Activated naive CD4-positive, alpha-beta T cell treated with anti-CD3 and anti-CD28 coated beads for 36 hours (primary cell): ENCODE measurements at regions not wholly inside any gene's neighbourhood (a gene's known extent, or its start where the extent isn't known, plus 50 kb on each side); places are given as distances from the start of the nearest gene placed in this dataset.
"Not testable (repeated sequence)": the region's sequence is repeated elsewhere in the genome, so short reads cannot be mapped to it uniquely, and the experiment has no call there.

Experiments used
- CTCF ChIA-PET: fragments of 350-600 bp; sonication (Branson Sonifier 250); formaldehyde crosslinking; loops from one replicate; lab custom pipeline; 2021; ENCODE audit warnings: antibody characterized with exemption; lab: Charles Lee
- DNase-seq: peaks from one replicate; pipeline ENCODE4 v3.0.0-alpha.2; 2020
- H3K27ac Mint-ChIP-seq: one replicate; pipeline ENCODE4 v1.8.0; 2021; ENCODE audit warnings: mild to moderate bottlenecking, mixed read lengths
- H3K27me3 Mint-ChIP-seq: one replicate; pipeline ENCODE4 v1.8.0; 2021; ENCODE audit warnings: low read depth, mixed read lengths
- H3K36me3 Mint-ChIP-seq: one replicate; pipeline ENCODE4 v1.8.0; 2021; ENCODE audit warnings: low read depth, mixed read lengths
- H3K4me1 Mint-ChIP-seq: one replicate; pipeline ENCODE4 v1.8.0; 2021; ENCODE audit warnings: low read depth, mixed read lengths
- H3K4me3 Mint-ChIP-seq: one replicate; pipeline ENCODE4 v1.8.0; 2021; ENCODE audit warnings: mild to moderate bottlenecking, moderate library complexity, mixed read lengths
- H3K9me3 Mint-ChIP-seq: one replicate; pipeline ENCODE4 v1.8.0; 2021; ENCODE audit warnings: mixed read lengths
- intact Hi-C: fragments of 100-400 bp; cut with micrococcal nuclease; formaldehyde crosslinking; loops from one replicate; pipeline ENCODE4 v1.15.1; 2023

- no peak for DNase-seq
- H3K36me3 Mint-ChIP-seq = no peaks in the 10 kb centered on the region
- H3K27me3 Mint-ChIP-seq = no peaks in the 10 kb centered on the region
- H3K4me1 Mint-ChIP-seq = no peaks in the 10 kb centered on the region
- no peak overlapping the region for H3K4me3 Mint-ChIP-seq
- peaks cover 7% of the 10 kb centered on the region for H3K9me3 Mint-ChIP-seq
- intact Hi-C loops = no loop called here
- CTCF ChIA-PET = no interaction called here
- no peak overlapping the region for H3K27ac Mint-ChIP-seq
Measured at GRCh38 chr6:72535124-72535523, 86.7 kb upstream of the KCNQ5 start.

- Mint-ChIP-seq H3K4me1 (no peaks in the 10 kb centered on the region), H3K4me3 (no peak overlapping the region), H3K27ac (no peak overlapping the region), H3K9me3 (peaks cover under 1% of the 10 kb centered on the region), H3K36me3 (no peaks in the 10 kb centered on the region), H3K27me3 (no peaks in the 10 kb centered on the region)
- intact Hi-C loops = no loop called here
- CTCF ChIA-PET = no interaction called here
- DNase-seq = no peak
Measured at GRCh38 chr6:72547020-72547419, 74.8 kb upstream of the KCNQ5 start.

GRCh38 chr6:72551470-72551869, 70.4 kb upstream of the KCNQ5 start:
- H3K27ac Mint-ChIP-seq = no peak overlapping the region
- no peak for DNase-seq
- intact Hi-C loops = no loop called here
- no peaks in the 10 kb centered on the region for H3K9me3 Mint-ChIP-seq
- H3K4me1 Mint-ChIP-seq = peaks cover 15% of the 10 kb centered on the region
- no peaks in the 10 kb centered on the region for H3K36me3 Mint-ChIP-seq
- CTCF ChIA-PET = no interaction called here
- no peak overlapping the region for H3K4me3 Mint-ChIP-seq
- no peaks in the 10 kb centered on the region for H3K27me3 Mint-ChIP-seq

GRCh38 chr6:72552938-72553337, 68.9 kb upstream of the KCNQ5 start:
- Mint-ChIP-seq H3K9me3 (no peaks in the 10 kb centered on the region), H3K4me3 (no peak overlapping the region), H3K27ac (no peak overlapping the region), H3K4me1 (peaks cover 15% of the 10 kb centered on the region), H3K36me3 (no peaks in the 10 kb centered on the region), H3K27me3 (no peaks in the 10 kb centered on the region)
- CTCF ChIA-PET = interaction anchor here (1.1 to 1.4 kb wide), 2 partner anchors 64 to 67 kb away, joined by 4 to 6 read pairs; no protein-coding TSS in a partner anchor
- no peak for DNase-seq
- intact Hi-C loops = loop anchor here (2.0 kb wide), 1 partner anchor 68 kb away; no protein-coding TSS in a partner anchor

- H3K27ac Mint-ChIP-seq = peak overlapping the region; percentile 22
- H3K4me3 Mint-ChIP-seq = no peak overlapping the region
- H3K4me1 Mint-ChIP-seq = peaks cover 15% of the 10 kb centered on the region
- no peaks in the 10 kb centered on the region for H3K9me3 Mint-ChIP-seq
- H3K36me3 Mint-ChIP-seq = no peaks in the 10 kb centered on the region
- H3K27me3 Mint-ChIP-seq = no peaks in the 10 kb centered on the region
- CTCF ChIA-PET = interaction anchor here (1.1 to 1.4 kb wide), 2 partner anchors 63 to 66 kb away, joined by 4 to 6 read pairs; no protein-coding TSS in a partner anchor
- peak; percentile 16 for DNase-seq
- intact Hi-C loops = loop anchor here (2.0 kb wide), 1 partner anchor 67 kb away; no protein-coding TSS in a partner anchor
Measured at GRCh38 chr6:72553531-72554511, 68.0 kb upstream of the KCNQ5 start.

- CTCF ChIA-PET = interaction anchor here (0.9 kb wide), 1 partner anchor 26 kb away, joined by 3 read pairs; no protein-coding TSS in a partner anchor
- no peak overlapping the region for H3K27ac Mint-ChIP-seq
- intact Hi-C loops = no loop called here
- no peaks in the 10 kb centered on the region for H3K36me3 Mint-ChIP-seq
- no peak overlapping the region for H3K4me3 Mint-ChIP-seq
- H3K27me3 Mint-ChIP-seq = no peaks in the 10 kb centered on the region
- no peaks in the 10 kb centered on the region for H3K9me3 Mint-ChIP-seq
- peaks cover 15% of the 10 kb centered on the region for H3K4me1 Mint-ChIP-seq
- no peak for DNase-seq
Measured at GRCh38 chr6:72554761-72555221, 67.1 kb upstream of the KCNQ5 start.

GRCh38 chr6:72559067-72559466, 62.8 kb upstream of the KCNQ5 start:
- intact Hi-C loops = no loop called here
- no peak for DNase-seq
- Mint-ChIP-seq H3K4me1 (peaks cover 5% of the 10 kb centered on the region), H3K27ac (no peak overlapping the region), H3K9me3 (no peaks in the 10 kb centered on the region), H3K36me3 (no peaks in the 10 kb centered on the region), H3K27me3 (no peaks in the 10 kb centered on the region), H3K4me3 (no peak overlapping the region)
- CTCF ChIA-PET = interaction anchor here (2.6 kb wide), 1 partner anchor 147 kb away, joined by 8 read pairs; no protein-coding TSS in a partner anchor

- Mint-ChIP-seq H3K9me3 (no peaks in the 10 kb centered on the region), H3K27me3 (no peaks in the 10 kb centered on the region), H3K4me3 (no peak overlapping the region), H3K27ac (no peak overlapping the region), H3K36me3 (no peaks in the 10 kb centered on the region), H3K4me1 (peaks cover under 1% of the 10 kb centered on the region)
- no peak for DNase-seq
- intact Hi-C loops = no loop called here
- CTCF ChIA-PET = interaction anchor here (2.6 kb wide), 1 partner anchor 148 kb away, joined by 8 read pairs; no protein-coding TSS in a partner anchor
Measured at GRCh38 chr6:72559555-72559954, 62.3 kb upstream of the KCNQ5 start.

GRCh38 chr6:72560721-72561593, 60.9 kb upstream of the KCNQ5 start:
- no peaks in the 10 kb centered on the region for H3K4me1 Mint-ChIP-seq
- no peaks in the 10 kb centered on the region for H3K36me3 Mint-ChIP-seq
- H3K27ac Mint-ChIP-seq = no peak overlapping the region
- DNase-seq = no peak
- no peaks in the 10 kb centered on the region for H3K27me3 Mint-ChIP-seq
- CTCF ChIA-PET = interaction anchor here (0.7 to 2.6 kb wide), 3 partner anchors 10 to 149 kb away, joined by 3 to 8 read pairs (median 4); no protein-coding TSS in a partner anchor
- no peaks in the 10 kb centered on the region for H3K9me3 Mint-ChIP-seq
- intact Hi-C loops = no loop called here
- no peak overlapping the region for H3K4me3 Mint-ChIP-seq

GRCh38 chr6:72561629-72562028, 60.2 kb upstream of the KCNQ5 start:
- intact Hi-C loops = no loop called here
- CTCF ChIA-PET = interaction anchor here (1.3 kb wide), 1 partner anchor 54 kb away, joined by 4 read pairs; no protein-coding TSS in a partner anchor
- Mint-ChIP-seq H3K4me3 (no peak overlapping the region), H3K36me3 (no peaks in the 10 kb centered on the region), H3K4me1 (no peaks in the 10 kb centered on the region), H3K9me3 (no peaks in the 10 kb centered on the region), H3K27me3 (no peaks in the 10 kb centered on the region), H3K27ac (no peak overlapping the region)
- no peak for DNase-seq

GRCh38 chr6:72564231-72564630, 57.6 kb upstream of the KCNQ5 start:
- CTCF ChIA-PET = no interaction called here
- H3K36me3 Mint-ChIP-seq = no peaks in the 10 kb centered on the region
- no peak overlapping the region for H3K27ac Mint-ChIP-seq

GRCh38 chr6:72571993-72572392, 49.9 kb upstream of the KCNQ5 start:
- H3K9me3 Mint-ChIP-seq, H3K36me3 Mint-ChIP-seq, H3K27me3 Mint-ChIP-seq, DNase-seq, H3K27ac Mint-ChIP-seq, CTCF ChIA-PET, H3K4me1 Mint-ChIP-seq, H3K4me3 Mint-ChIP-seq, intact Hi-C loops: not testable (repeated sequence)

More at GRCh38 chr6:72564231-72564630, 57.6 kb upstream of the KCNQ5 start:
- Mint-ChIP-seq H3K4me3 (no peak overlapping the region), H3K9me3 (no peaks in the 10 kb centered on the region), H3K27me3 (no peaks in the 10 kb centered on the region), H3K4me1 (no peaks in the 10 kb centered on the region)
- intact Hi-C loops = no loop called here
- no peak for DNase-seq
